Activated CD8-positive, alpha-beta memory T cell treated with anti-CD3 and anti-CD28 coated beads, Interleukin-2, amount 10 ng/mL, durations not matched to agents 7 days and 5 days (primary cell): ENCODE measurements at regions not wholly inside any gene's neighbourhood (a gene's known extent, or its start where the extent isn't known, plus 50 kb on each side); places are given as distances from the start of the nearest gene placed in this dataset.
A peak's percentile ranks its signal among the peaks of the same experiment; 100 is the strongest.

Experiments used
- ATAC-seq: fragments of 150-1000 bp; cut with Tn5 transposase; one replicate; pipeline ENCODE4 v1.10.0; 2021; ENCODE audit warnings: moderate library complexity
- CTCF ChIA-PET: fragments of 350-600 bp; sonication (Branson Sonifier 250); formaldehyde crosslinking; loops from one replicate; lab custom pipeline; 2021; ENCODE audit warnings: antibody characterized with exemption; lab: Charles Lee
- DNase-seq: peaks from one replicate; pipeline ENCODE4 v3.0.0-alpha.2; 2020
- H3K27ac Mint-ChIP-seq: one replicate; pipeline ENCODE4 v1.8.0; 2021; ENCODE audit warnings: mild to moderate bottlenecking, mixed read lengths
- H3K27me3 Mint-ChIP-seq: one replicate; pipeline ENCODE4 v1.8.0; 2021; ENCODE audit warnings: mixed read lengths
- H3K36me3 Mint-ChIP-seq: one replicate; pipeline ENCODE4 v1.8.0; 2021; ENCODE audit warnings: mild to moderate bottlenecking, mixed read lengths
- H3K4me1 Mint-ChIP-seq: one replicate; pipeline ENCODE4 v1.8.0; 2021; ENCODE audit warnings: mixed read lengths
- H3K4me3 Mint-ChIP-seq: one replicate; pipeline ENCODE4 v1.8.0; 2021; ENCODE audit warnings: mild to moderate bottlenecking, moderate library complexity, mixed read lengths
- H3K9me3 Mint-ChIP-seq: one replicate; pipeline ENCODE4 v1.8.0; 2022; ENCODE audit warnings: low read depth, mixed read lengths

DNA sequence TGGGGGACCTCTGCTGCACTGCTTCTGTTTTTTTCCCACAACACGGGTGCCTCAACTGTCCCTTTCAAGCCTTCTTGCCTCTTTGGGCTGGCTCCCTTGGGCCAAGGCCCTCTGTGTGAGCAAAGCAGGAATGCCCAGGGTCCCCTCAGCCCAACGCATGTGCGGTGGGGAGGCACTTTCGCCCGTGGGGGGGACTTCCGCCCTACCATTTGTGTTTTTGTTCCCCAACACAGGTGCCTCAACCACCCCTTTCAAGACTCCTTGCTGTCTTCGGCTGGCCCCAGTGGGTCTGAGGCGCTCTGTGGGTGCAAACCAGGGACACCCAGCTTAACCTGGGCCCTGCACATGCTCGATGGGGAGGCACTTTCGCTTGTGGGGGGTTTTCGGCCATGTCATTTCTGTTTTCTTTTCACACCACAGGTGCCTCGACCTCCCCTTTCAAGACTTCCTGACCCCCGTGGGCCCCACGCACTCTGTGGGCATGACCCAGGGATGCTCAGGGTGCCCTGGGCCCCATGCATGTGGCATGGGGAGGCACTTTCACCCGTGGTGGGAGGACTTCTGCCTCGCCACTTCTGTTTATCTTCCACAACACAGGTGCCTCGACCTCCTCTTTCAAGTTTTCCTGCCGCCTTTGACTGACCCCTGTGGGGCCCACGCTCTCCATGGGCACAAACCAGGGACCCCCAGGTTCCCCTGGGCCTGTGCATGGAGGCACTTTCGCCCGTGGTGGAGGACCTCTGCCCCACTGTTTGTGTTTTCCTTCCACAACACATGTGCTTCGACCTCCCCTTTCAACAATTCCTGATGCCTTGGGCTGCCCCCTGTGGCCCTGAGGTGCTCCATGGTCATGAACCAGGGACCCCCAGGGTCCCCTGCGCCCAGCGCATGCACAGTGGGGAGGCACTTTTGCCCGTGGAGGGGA, 365.7 kb downstream of the ALG10 start:
- no peaks in the 10 kb centered on the region for H3K4me1 Mint-ChIP-seq
- CTCF ChIA-PET, result no interaction called here
- DNase-seq, result no peak
- no peaks in the 10 kb centered on the region for H3K36me3 Mint-ChIP-seq
- no peak for ATAC-seq
- no peaks in the 10 kb centered on the region for H3K27me3 Mint-ChIP-seq
- H3K4me3 Mint-ChIP-seq, result no peak overlapping the region
- H3K27ac Mint-ChIP-seq, result no peak overlapping the region
- H3K9me3 Mint-ChIP-seq, result peaks cover 11% of the 10 kb centered on the region

- H3K27me3 Mint-ChIP-seq, result no peaks in the 10 kb centered on the region
- no peak for DNase-seq
Measured at GRCh38 chr12:34388636-34389377, 366.5 kb downstream of the ALG10 start.

GRCh38 chr12:34389378-34390170, 367.3 kb downstream of the ALG10 start:
- Mint-ChIP-seq H3K27me3 (no peaks in the 10 kb centered on the region), H3K4me3 (no peak overlapping the region), H3K4me1 (no peaks in the 10 kb centered on the region), H3K27ac (no peak overlapping the region), H3K9me3 (peaks cover 11% of the 10 kb centered on the region), H3K36me3 (no peaks in the 10 kb centered on the region)
- no peak for ATAC-seq
- DNase-seq, result no peak
- CTCF ChIA-PET, result no interaction called here

More at GRCh38 chr12:34388636-34389377, 366.5 kb downstream of the ALG10 start:
- CTCF ChIA-PET, result no interaction called here
- no peak overlapping the region for H3K27ac Mint-ChIP-seq
- H3K36me3 Mint-ChIP-seq, result no peaks in the 10 kb centered on the region
- peaks cover 11% of the 10 kb centered on the region for H3K9me3 Mint-ChIP-seq
- no peak for ATAC-seq
- H3K4me1 Mint-ChIP-seq, result no peaks in the 10 kb centered on the region
- no peak overlapping the region for H3K4me3 Mint-ChIP-seq

- Mint-ChIP-seq H3K4me1 (no peaks in the 10 kb centered on the region), H3K27me3 (no peaks in the 10 kb centered on the region), H3K36me3 (no peaks in the 10 kb centered on the region), H3K4me3 (no peak overlapping the region), H3K27ac (no peak overlapping the region), H3K9me3 (peaks cover 7% of the 10 kb centered on the region)
- no peak for ATAC-seq
- no peak for DNase-seq
- CTCF ChIA-PET, result no interaction called here
Measured at GRCh38 chr12:34390171-34390841, 368.0 kb downstream of the ALG10 start.

- Mint-ChIP-seq H3K27me3 (no peaks in the 10 kb centered on the region), H3K4me3 (no peak overlapping the region), H3K9me3 (peaks cover 6% of the 10 kb centered on the region), H3K27ac (no peak overlapping the region), H3K36me3 (no peaks in the 10 kb centered on the region), H3K4me1 (no peaks in the 10 kb centered on the region)
- CTCF ChIA-PET, result no interaction called here
- DNase-seq (no peak), ATAC-seq (no peak)
Measured at GRCh38 chr12:34390846-34391700, 368.8 kb downstream of the ALG10 start.

GRCh38 chr12:34391771-34392581, 369.7 kb downstream of the ALG10 start:
- Mint-ChIP-seq H3K27ac (no peak overlapping the region), H3K4me3 (no peak overlapping the region), H3K27me3 (no peaks in the 10 kb centered on the region), H3K9me3 (peaks cover 6% of the 10 kb centered on the region), H3K36me3 (no peaks in the 10 kb centered on the region), H3K4me1 (no peaks in the 10 kb centered on the region)
- DNase-seq (no peak), ATAC-seq (no peak)
- CTCF ChIA-PET, result no interaction called here

GRCh38 chr12:34392741-34393085, 370.4 kb downstream of the ALG10 start:
- no peak overlapping the region for H3K27ac Mint-ChIP-seq
- H3K4me3 Mint-ChIP-seq, result no peak overlapping the region
- H3K27me3 Mint-ChIP-seq, result no peaks in the 10 kb centered on the region
- no peak for ATAC-seq
- H3K4me1 Mint-ChIP-seq, result no peaks in the 10 kb centered on the region
- H3K9me3 Mint-ChIP-seq, result peaks cover 6% of the 10 kb centered on the region
- CTCF ChIA-PET, result no interaction called here
- H3K36me3 Mint-ChIP-seq, result no peaks in the 10 kb centered on the region
- DNase-seq, result no peak

- Mint-ChIP-seq H3K27me3 (no peaks in the 10 kb centered on the region), H3K27ac (no peak overlapping the region), H3K4me1 (no peaks in the 10 kb centered on the region), H3K9me3 (peaks cover 6% of the 10 kb centered on the region), H3K4me3 (no peak overlapping the region), H3K36me3 (no peaks in the 10 kb centered on the region)
- CTCF ChIA-PET, result no interaction called here
- ATAC-seq, result no peak
- peak; percentile 33 for DNase-seq
Measured at GRCh38 chr12:34393086-34393820, 371.0 kb downstream of the ALG10 start.

GRCh38 chr12:34393821-34394150, 371.5 kb downstream of the ALG10 start:
- Mint-ChIP-seq H3K27ac (no peak overlapping the region), H3K9me3 (peaks cover 6% of the 10 kb centered on the region), H3K36me3 (no peaks in the 10 kb centered on the region), H3K4me3 (no peak overlapping the region), H3K4me1 (no peaks in the 10 kb centered on the region), H3K27me3 (no peaks in the 10 kb centered on the region)
- DNase-seq (peak; percentile 4), ATAC-seq (no peak)
- CTCF ChIA-PET, result no interaction called here

GRCh38 chr12:34394211-34395055, 372.1 kb downstream of the ALG10 start:
- DNase-seq, result peak; percentile 14
- no peak for ATAC-seq
- Mint-ChIP-seq H3K27me3 (no peaks in the 10 kb centered on the region), H3K36me3 (no peaks in the 10 kb centered on the region), H3K27ac (no peak overlapping the region), H3K4me3 (no peak overlapping the region), H3K4me1 (no peaks in the 10 kb centered on the region), H3K9me3 (peaks cover 6% of the 10 kb centered on the region)
- CTCF ChIA-PET, result no interaction called here
